NT2/D1 (cell line): ENCODE measurements at regions not wholly inside any gene's neighbourhood (a gene's known extent, or its start where the extent isn't known, plus 50 kb on each side); places are given as distances from the start of the nearest gene placed in this dataset.

Experiments used
- SUZ12 ChIP-seq: IDR thresholded peaks from 2 replicates; pipeline ENCODE4 v1.6.1; 2011; ENCODE audit not compliant: insufficient read length, insufficient read depth; ENCODE audit errors: extremely low read depth
- YY1 ChIP-seq: IDR thresholded peaks from 2 replicates; pipeline ENCODE4 v1.6.1; 2011; ENCODE audit not compliant: insufficient read length, insufficient read depth
- ZNF274 ChIP-seq: IDR thresholded peaks from 2 replicates; pipeline ENCODE4 v1.6.1; 2011; ENCODE audit warnings: mild to moderate bottlenecking, low read depth, low read length

- no peak for TF ChIP-seq ZNF274
- TF ChIP-seq YY1: no peak
- TF ChIP-seq SUZ12: no peak
Measured at GRCh38 chr3:159870723-159871122, 117.9 kb upstream of the IL12A start.
